ENCODE measurements at regions not wholly inside any gene's neighbourhood (a gene's known extent, or its start where the extent isn't known, plus 50 kb on each side); places are given as distances from the start of the nearest gene placed in this dataset.

GRCh38 chr5:90184764-90185163 is 224.8 kb downstream of the CETN3 start:
- TF ChIP-seq POLR2A (IDR thresholded peaks at IDR 0.05; ENCODE audit: low read depth): no peak
- no peak for TF ChIP-seq POLR2AphosphoS5 (IDR thresholded peaks at IDR 0.05)
- TF ChIP-seq EP300 (IDR thresholded peaks at IDR 0.05): no peak
- no peak for TF ChIP-seq CTCF (IDR thresholded peaks at IDR 0.05)
- WGBS: 65% methylated on average over 5 of the region's 5 CpGs

GRCh38 chr5:90182726-90183125 is 226.8 kb downstream of the CETN3 start:
- Histone ChIP-seq H3K4me1 (peaks cover 0 to 9% (median 0%) of the 10 kb centered on the region in 4 donors), H3K27me3 (no peaks in the 10 kb centered on the region), H3K27ac (replicated peaks in 1 of 4) (no peak overlapping the region), H3K4me3 (no peak overlapping the region), H3K9me3 (no peaks in the 10 kb centered on the region), H3K36me3 (no peaks in the 10 kb centered on the region)
- DNase-seq (ENCODE audit: extremely low spot score): no peak
- intact Hi-C loops (cut with DNase I): loop anchor here (10.0 kb wide), 1 partner anchor 1448 kb away; no protein-coding TSS in a partner anchor
- TF ChIP-seq EP300 (IDR thresholded peaks at IDR 0.05): no peak
- TF ChIP-seq POLR2AphosphoS5 (IDR thresholded peaks at IDR 0.05): no peak
- no peak for TF ChIP-seq POLR2A (IDR thresholded peaks at IDR 0.05; ENCODE audit: low read depth)
- WGBS: 94% methylated on average over 1 of the region's 1 CpG

More at GRCh38 chr5:90184764-90185163, 224.8 kb downstream of the CETN3 start:
- H3K36me3 ChIP-seq: no peaks in the 10 kb centered on the region
- H3K9me3 ChIP-seq: no peaks in the 10 kb centered on the region
- H3K4me3 ChIP-seq: no peak overlapping the region
- DNase-seq (ENCODE audit: extremely low spot score): no peak
- intact Hi-C loops (cut with DNase I): loop anchor here (10.0 kb wide), 1 partner anchor 1450 kb away; no protein-coding TSS in a partner anchor
- peaks cover 0 to 9% (median 0%) of the 10 kb centered on the region in 4 donors for H3K4me1 ChIP-seq
- no peak overlapping the region for H3K27ac ChIP-seq (replicated peaks in 1 of 4)
- no peaks in the 10 kb centered on the region for H3K27me3 ChIP-seq

- no peak for TF ChIP-seq POLR2AphosphoS5 (IDR thresholded peaks at IDR 0.05)
- no peak for TF ChIP-seq EP300 (IDR thresholded peaks at IDR 0.05)
- TF ChIP-seq POLR2A (IDR thresholded peaks at IDR 0.05; ENCODE audit: low read depth): no peak
- no peak for TF ChIP-seq CTCF (IDR thresholded peaks at IDR 0.05)
- no peaks in the 10 kb centered on the region for H3K36me3 ChIP-seq
- H3K9me3 ChIP-seq: peaks cover 0 to 6% (median 0%) of the 10 kb centered on the region in 4 donors
- H3K27ac ChIP-seq (replicated peaks in 1 of 4): no peak overlapping the region
- no peak for DNase-seq (ENCODE audit: extremely low spot score)
- WGBS: 86% methylated on average over 4 of the region's 4 CpGs
- H3K4me1 ChIP-seq: peaks cover 7 to 16% (median 11%) of the 10 kb centered on the region in 4 donors
- no peak overlapping the region for H3K4me3 ChIP-seq
- intact Hi-C loops (cut with DNase I): no loop called here
- no peaks in the 10 kb centered on the region for H3K27me3 ChIP-seq
Measured at GRCh38 chr5:90174236-90174635, 235.3 kb downstream of the CETN3 start.

- peaks cover 0 to 6% (median 0%) of the 10 kb centered on the region in 4 donors for H3K9me3 ChIP-seq
- DNase-seq (ENCODE audit: extremely low spot score): no peak
- TF ChIP-seq POLR2AphosphoS5 (IDR thresholded peaks at IDR 0.05) (no peak), EP300 (IDR thresholded peaks at IDR 0.05) (no peak), POLR2A (IDR thresholded peaks at IDR 0.05; ENCODE audit: low read depth) (no peak), CTCF (IDR thresholded peaks at IDR 0.05) (no peak)
- H3K36me3 ChIP-seq: no peaks in the 10 kb centered on the region
- intact Hi-C loops (cut with DNase I): no loop called here
- H3K27me3 ChIP-seq: no peaks in the 10 kb centered on the region
- WGBS: 89% methylated on average over 1 of the region's 1 CpG
- peaks cover 8 to 24% (median 13%) of the 10 kb centered on the region in 4 donors for H3K4me1 ChIP-seq
- no peak overlapping the region for H3K27ac ChIP-seq (replicated peaks in 1 of 4)
- no peak overlapping the region for H3K4me3 ChIP-seq
Measured at GRCh38 chr5:90173299-90174030, 236.1 kb downstream of the CETN3 start.

- DNase-seq (ENCODE audit: extremely low spot score): no peak
- peaks cover 8 to 24% (median 13%) of the 10 kb centered on the region in 4 donors for H3K4me1 ChIP-seq
- no peak overlapping the region for H3K4me3 ChIP-seq
- H3K9me3 ChIP-seq: no peaks in the 10 kb centered on the region
- TF ChIP-seq EP300 (IDR thresholded peaks at IDR 0.05) (no peak), POLR2AphosphoS5 (IDR thresholded peaks at IDR 0.05) (no peak), POLR2A (IDR thresholded peaks at IDR 0.05; ENCODE audit: low read depth) (no peak), CTCF (IDR thresholded peaks at IDR 0.05) (no peak)
- intact Hi-C loops (cut with DNase I): no loop called here
- no peaks in the 10 kb centered on the region for H3K27me3 ChIP-seq
- no peak overlapping the region for H3K27ac ChIP-seq (replicated peaks in 1 of 4)
- WGBS: 0% methylated on average over 1 of the region's 1 CpG
- H3K36me3 ChIP-seq: no peaks in the 10 kb centered on the region
Measured at GRCh38 chr5:90171466-90171865, 238.1 kb downstream of the CETN3 start.

Measured in esophagus muscularis mucosa (tissue), 4 donors.